Calu3 (cell line): ENCODE measurements at regions not wholly inside any gene's neighbourhood (a gene's known extent, or its start where the extent isn't known, plus 50 kb on each side); places are given as distances from the start of the nearest gene placed in this dataset.

Source experiments
- BruUV-seq: library from RNA; stranded (reverse); fragments of 400-500 nt; replicated peaks from 2 replicates; lab custom pipeline; 2021; lab: Mats Ljungman, UMichigan
- CTCF ChIA-PET: fragments of 300-600 bp; sonication (Branson Sonifier 250); formaldehyde crosslinking; loops from one replicate; lab custom pipeline; 2022; ENCODE audit warnings: antibody characterized with exemption; lab: Charles Lee
- DNase-seq: peaks from one replicate; pipeline ENCODE4 v3.0.0; 2022
- H3K27ac Mint-ChIP-seq: one replicate; pipeline ENCODE4 v1.8.0; 2022; ENCODE audit warnings: mixed read lengths; ENCODE audit not compliant: unreplicated experiment
- H3K27me3 Mint-ChIP-seq: one replicate; pipeline ENCODE4 v1.8.0; 2022; ENCODE audit warnings: mixed read lengths; ENCODE audit not compliant: unreplicated experiment
- H3K36me3 Mint-ChIP-seq: one replicate; pipeline ENCODE4 v1.8.0; 2022; ENCODE audit warnings: mild to moderate bottlenecking, moderate library complexity, mixed read lengths; ENCODE audit not compliant: insufficient read depth, unreplicated experiment
- H3K4me1 Mint-ChIP-seq: one replicate; pipeline ENCODE4 v1.8.0; 2022; ENCODE audit warnings: mild to moderate bottlenecking, low read depth, mixed read lengths; ENCODE audit not compliant: unreplicated experiment
- H3K4me3 Mint-ChIP-seq: one replicate; pipeline ENCODE4 v1.8.0; 2022; ENCODE audit warnings: mild to moderate bottlenecking, low read depth, moderate library complexity, mixed read lengths; ENCODE audit not compliant: unreplicated experiment
- H3K9me3 Mint-ChIP-seq: one replicate; pipeline ENCODE4 v1.8.0; 2022; ENCODE audit warnings: low read depth, mixed read lengths; ENCODE audit not compliant: unreplicated experiment
- CTCF ChIP-seq: fragments of 200-600 bp; IDR thresholded peaks from one replicate; pipeline ENCODE4 v1.8.0; 2022; ENCODE audit warnings: antibody characterized with exemption; ENCODE audit not compliant: unreplicated experiment
- intact Hi-C: fragments of 100-400 bp; cut with micrococcal nuclease; formaldehyde crosslinking; loops from one replicate; pipeline ENCODE4 v1.10.0; 2022; ENCODE audit not compliant: unreplicated experiment

- no peaks in the 10 kb centered on the region for H3K27me3 Mint-ChIP-seq
- no TSS peak for BruUV-seq
- intact Hi-C loops = no loop called here
- no peak for DNase-seq
- TF ChIP-seq CTCF = no peak
- H3K4me3 Mint-ChIP-seq = no peak overlapping the region
- no peaks in the 10 kb centered on the region for H3K36me3 Mint-ChIP-seq
- no peaks in the 10 kb centered on the region for H3K4me1 Mint-ChIP-seq
- no peak overlapping the region for H3K27ac Mint-ChIP-seq
- no peaks in the 10 kb centered on the region for H3K9me3 Mint-ChIP-seq
- CTCF ChIA-PET = no interaction called here
Measured at GRCh38 chr10:128852902-128853301, 614.1 kb upstream of the MGMT start.

GRCh38 chr10:128853537-128853936 is 613.5 kb upstream of the MGMT start:
- Mint-ChIP-seq H3K4me1 (no peaks in the 10 kb centered on the region), H3K9me3 (peaks cover 2% of the 10 kb centered on the region), H3K27ac (no peak overlapping the region), H3K4me3 (no peak overlapping the region), H3K27me3 (no peaks in the 10 kb centered on the region), H3K36me3 (no peaks in the 10 kb centered on the region)
- no peak for TF ChIP-seq CTCF
- CTCF ChIA-PET = no interaction called here
- DNase-seq = no peak
- intact Hi-C loops = no loop called here
- no TSS peak for BruUV-seq

GRCh38 chr10:128854204-128854603 is 612.8 kb upstream of the MGMT start:
- DNase-seq = no peak
- BruUV-seq = no TSS peak
- H3K4me3 Mint-ChIP-seq = no peak overlapping the region
- no peaks in the 10 kb centered on the region for H3K36me3 Mint-ChIP-seq
- no peak overlapping the region for H3K27ac Mint-ChIP-seq
- H3K4me1 Mint-ChIP-seq = no peaks in the 10 kb centered on the region
- no peaks in the 10 kb centered on the region for H3K27me3 Mint-ChIP-seq
- CTCF ChIA-PET = no interaction called here
- no peak for TF ChIP-seq CTCF
- H3K9me3 Mint-ChIP-seq = peaks cover 2% of the 10 kb centered on the region
- intact Hi-C loops = no loop called here

GRCh38 chr10:128854963-128855362 is 612.1 kb upstream of the MGMT start:
- no peak for TF ChIP-seq CTCF
- H3K4me1 Mint-ChIP-seq = no peaks in the 10 kb centered on the region
- no peak for DNase-seq

More at GRCh38 chr10:128854963-128855362, 612.1 kb upstream of the MGMT start:
- Mint-ChIP-seq H3K27ac (no peak overlapping the region), H3K9me3 (peaks cover 2% of the 10 kb centered on the region), H3K4me3 (no peak overlapping the region), H3K36me3 (no peaks in the 10 kb centered on the region), H3K27me3 (no peaks in the 10 kb centered on the region)
- no TSS peak for BruUV-seq
- CTCF ChIA-PET = no interaction called here
- intact Hi-C loops = no loop called here
